ENCODE measurements at regions not wholly inside any gene's neighbourhood (a gene's known extent, or its start where the extent isn't known, plus 50 kb on each side); places are given as distances from the start of the nearest gene placed in this dataset.

DNA sequence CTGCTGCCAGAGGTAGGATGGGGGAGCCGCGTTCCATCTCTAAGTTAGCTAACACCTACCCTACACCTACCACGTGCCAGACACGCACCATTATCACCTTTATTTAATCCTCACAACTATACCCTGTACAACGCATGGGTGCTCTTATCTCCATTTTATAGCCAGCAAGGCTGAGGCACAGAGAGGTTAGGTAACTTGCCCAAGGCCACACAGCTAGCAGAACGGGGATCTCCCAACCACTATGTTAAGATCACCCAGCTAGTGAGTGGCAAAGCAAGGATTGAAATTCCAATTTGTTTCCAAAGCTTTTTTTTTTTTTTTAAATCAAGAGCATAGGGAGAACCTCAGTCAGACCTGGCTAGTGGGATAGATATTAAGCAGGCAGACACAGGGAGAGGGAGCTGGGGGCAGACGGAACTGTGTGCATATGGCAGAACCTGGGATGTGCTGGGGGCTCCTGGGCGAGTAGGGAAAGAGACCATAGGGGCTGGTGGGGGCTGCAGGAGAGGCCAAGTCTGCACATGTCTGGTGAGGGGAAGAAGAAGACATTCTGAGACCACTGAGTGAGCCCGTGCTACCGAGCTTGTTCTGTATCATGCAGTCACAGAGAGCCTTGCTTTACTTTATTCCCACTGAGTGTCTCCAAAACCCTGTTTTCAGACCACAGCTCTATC is 196.3 kb upstream of the TPM1 start:
- H3K36me3 ChIP-seq (ENCODE audit: control insufficient read depth in 4 of 4, insufficient read depth in 3 of 4, low read depth in 1 of 4, low read length in 3 of 4), result no peaks in the 10 kb centered on the region
- TF ChIP-seq NR2F2 (IDR thresholded peaks at IDR 0.05) (no peak), YY1 (IDR thresholded peaks at IDR 0.05) (no peak), TAF1 (conservative IDR thresholded peaks at IDR 0.05) (no peak), HNF4G (IDR thresholded peaks at IDR 0.05) (no peak)
- TF ChIP-seq, protein P1, sequence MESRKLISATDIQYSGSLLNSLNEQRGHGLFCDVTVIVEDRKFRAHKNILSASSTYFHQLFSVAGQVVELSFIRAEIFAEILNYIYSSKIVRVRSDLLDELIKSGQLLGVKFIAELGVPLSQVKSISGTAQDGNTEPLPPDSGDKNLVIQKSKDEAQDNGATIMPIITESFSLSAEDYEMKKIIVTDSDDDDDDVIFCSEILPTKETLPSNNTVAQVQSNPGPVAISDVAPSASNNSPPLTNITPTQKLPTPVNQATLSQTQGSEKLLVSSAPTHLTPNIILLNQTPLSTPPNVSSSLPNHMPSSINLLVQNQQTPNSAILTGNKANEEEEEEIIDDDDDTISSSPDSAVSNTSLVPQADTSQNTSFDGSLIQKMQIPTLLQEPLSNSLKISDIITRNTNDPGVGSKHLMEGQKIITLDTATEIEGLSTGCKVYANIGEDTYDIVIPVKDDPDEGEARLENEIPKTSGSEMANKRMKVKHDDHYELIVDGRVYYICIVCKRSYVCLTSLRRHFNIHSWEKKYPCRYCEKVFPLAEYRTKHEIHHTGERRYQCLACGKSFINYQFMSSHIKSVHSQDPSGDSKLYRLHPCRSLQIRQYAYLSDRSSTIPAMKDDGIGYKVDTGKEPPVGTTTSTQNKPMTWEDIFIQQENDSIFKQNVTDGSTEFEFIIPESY (IDR thresholded peaks at IDR 0.05), result no peak
- TF ChIP-seq, protein P2, sequence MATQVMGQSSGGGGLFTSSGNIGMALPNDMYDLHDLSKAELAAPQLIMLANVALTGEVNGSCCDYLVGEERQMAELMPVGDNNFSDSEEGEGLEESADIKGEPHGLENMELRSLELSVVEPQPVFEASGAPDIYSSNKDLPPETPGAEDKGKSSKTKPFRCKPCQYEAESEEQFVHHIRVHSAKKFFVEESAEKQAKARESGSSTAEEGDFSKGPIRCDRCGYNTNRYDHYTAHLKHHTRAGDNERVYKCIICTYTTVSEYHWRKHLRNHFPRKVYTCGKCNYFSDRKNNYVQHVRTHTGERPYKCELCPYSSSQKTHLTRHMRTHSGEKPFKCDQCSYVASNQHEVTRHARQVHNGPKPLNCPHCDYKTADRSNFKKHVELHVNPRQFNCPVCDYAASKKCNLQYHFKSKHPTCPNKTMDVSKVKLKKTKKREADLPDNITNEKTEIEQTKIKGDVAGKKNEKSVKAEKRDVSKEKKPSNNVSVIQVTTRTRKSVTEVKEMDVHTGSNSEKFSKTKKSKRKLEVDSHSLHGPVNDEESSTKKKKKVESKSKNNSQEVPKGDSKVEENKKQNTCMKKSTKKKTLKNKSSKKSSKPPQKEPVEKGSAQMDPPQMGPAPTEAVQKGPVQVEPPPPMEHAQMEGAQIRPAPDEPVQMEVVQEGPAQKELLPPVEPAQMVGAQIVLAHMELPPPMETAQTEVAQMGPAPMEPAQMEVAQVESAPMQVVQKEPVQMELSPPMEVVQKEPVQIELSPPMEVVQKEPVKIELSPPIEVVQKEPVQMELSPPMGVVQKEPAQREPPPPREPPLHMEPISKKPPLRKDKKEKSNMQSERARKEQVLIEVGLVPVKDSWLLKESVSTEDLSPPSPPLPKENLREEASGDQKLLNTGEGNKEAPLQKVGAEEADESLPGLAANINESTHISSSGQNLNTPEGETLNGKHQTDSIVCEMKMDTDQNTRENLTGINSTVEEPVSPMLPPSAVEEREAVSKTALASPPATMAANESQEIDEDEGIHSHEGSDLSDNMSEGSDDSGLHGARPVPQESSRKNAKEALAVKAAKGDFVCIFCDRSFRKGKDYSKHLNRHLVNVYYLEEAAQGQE (IDR thresholded peaks at IDR 0.05), result no peak
- TF ChIP-seq, protein P3, sequence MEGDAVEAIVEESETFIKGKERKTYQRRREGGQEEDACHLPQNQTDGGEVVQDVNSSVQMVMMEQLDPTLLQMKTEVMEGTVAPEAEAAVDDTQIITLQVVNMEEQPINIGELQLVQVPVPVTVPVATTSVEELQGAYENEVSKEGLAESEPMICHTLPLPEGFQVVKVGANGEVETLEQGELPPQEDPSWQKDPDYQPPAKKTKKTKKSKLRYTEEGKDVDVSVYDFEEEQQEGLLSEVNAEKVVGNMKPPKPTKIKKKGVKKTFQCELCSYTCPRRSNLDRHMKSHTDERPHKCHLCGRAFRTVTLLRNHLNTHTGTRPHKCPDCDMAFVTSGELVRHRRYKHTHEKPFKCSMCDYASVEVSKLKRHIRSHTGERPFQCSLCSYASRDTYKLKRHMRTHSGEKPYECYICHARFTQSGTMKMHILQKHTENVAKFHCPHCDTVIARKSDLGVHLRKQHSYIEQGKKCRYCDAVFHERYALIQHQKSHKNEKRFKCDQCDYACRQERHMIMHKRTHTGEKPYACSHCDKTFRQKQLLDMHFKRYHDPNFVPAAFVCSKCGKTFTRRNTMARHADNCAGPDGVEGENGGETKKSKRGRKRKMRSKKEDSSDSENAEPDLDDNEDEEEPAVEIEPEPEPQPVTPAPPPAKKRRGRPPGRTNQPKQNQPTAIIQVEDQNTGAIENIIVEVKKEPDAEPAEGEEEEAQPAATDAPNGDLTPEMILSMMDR (IDR thresholded peaks at IDR 0.05; ENCODE audit: low read depth, low read length, missing input control), result no peak
- H3K4me1 ChIP-seq (ENCODE audit: control insufficient read depth in 4 of 4, insufficient read depth in 4 of 4, low read length in 3 of 4), result peaks cover 9 to 38% (median 30%) of the 10 kb centered on the region in 4 donors
- 95% methylated on average over 10 of the region's 10 CpGs for WGBS
- H3K9ac ChIP-seq (ENCODE audit: low read depth in 1 of 2, low read length in 2 of 2), result no peak overlapping the region
- H3K4me3 ChIP-seq (ENCODE audit: low read depth in 1 of 3, low read length in 3 of 3), result no peak overlapping the region
- H3K27me3 ChIP-seq (ENCODE audit: control insufficient read depth in 4 of 4, insufficient read depth in 4 of 4, low read length in 3 of 4), result no peaks in the 10 kb centered on the region
- DNase-seq (ENCODE audit: low spot score), result no peak
- no peak overlapping the region for H3K27ac ChIP-seq (ENCODE audit: low read depth in 1 of 2, low read length in 2 of 2)
- H3K9me3 ChIP-seq (ENCODE audit: control insufficient read depth in 4 of 4, low read length in 3 of 4), result no peaks in the 10 kb centered on the region

DNA sequence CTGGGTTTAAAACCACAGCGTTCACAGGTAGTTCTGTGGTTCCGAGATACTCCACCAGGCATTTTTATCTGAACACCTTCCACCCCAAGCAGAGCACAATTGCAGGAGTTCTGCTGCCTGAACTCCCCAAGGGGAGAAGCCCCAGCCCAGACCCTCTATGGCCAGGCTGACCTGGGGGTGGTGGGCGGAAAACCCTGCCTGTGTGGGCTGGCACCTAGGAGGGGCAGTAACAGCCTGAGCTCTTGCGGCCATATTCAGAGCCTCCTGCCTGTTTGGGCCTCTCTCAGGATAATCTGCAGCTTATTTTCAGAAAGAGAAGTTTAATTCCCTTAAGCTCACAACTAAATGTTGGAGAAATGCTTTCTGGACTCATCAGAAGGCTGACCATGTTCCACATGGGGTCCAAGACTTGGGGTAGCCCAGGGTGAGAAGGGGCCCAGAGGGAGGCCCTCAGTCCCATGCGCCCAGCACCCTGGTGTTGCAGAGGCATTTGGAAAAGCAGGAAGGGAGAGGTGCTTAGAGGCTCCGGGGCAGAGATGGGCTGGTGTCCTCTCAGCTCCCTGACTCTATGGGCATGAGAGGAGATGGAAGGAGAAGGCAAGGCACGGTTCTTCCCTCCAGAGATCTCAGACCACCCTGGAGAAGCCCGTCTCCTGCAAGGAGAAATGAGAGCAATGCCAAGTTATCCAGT is 195.6 kb upstream of the TPM1 start:
- WGBS, result 95% methylated on average over 8 of the region's 8 CpGs
- Histone ChIP-seq H3K9ac (ENCODE audit: low read depth in 1 of 2, low read length in 2 of 2) (no peak overlapping the region), H3K4me1 (ENCODE audit: control insufficient read depth in 4 of 4, insufficient read depth in 4 of 4, low read length in 3 of 4) (peaks cover 9 to 31% (median 23%) of the 10 kb centered on the region in 4 donors), H3K4me3 (ENCODE audit: low read depth in 1 of 3, low read length in 3 of 3) (no peak overlapping the region), H3K27me3 (ENCODE audit: control insufficient read depth in 4 of 4, insufficient read depth in 4 of 4, low read length in 3 of 4) (no peaks in the 10 kb centered on the region), H3K36me3 (ENCODE audit: control insufficient read depth in 4 of 4, insufficient read depth in 3 of 4, low read depth in 1 of 4, low read length in 3 of 4) (no peaks in the 10 kb centered on the region), H3K27ac (ENCODE audit: low read depth in 1 of 2, low read length in 2 of 2) (no peak overlapping the region), H3K9me3 (ENCODE audit: control insufficient read depth in 4 of 4, low read length in 3 of 4) (no peaks in the 10 kb centered on the region)
- TF ChIP-seq, protein P4, sequence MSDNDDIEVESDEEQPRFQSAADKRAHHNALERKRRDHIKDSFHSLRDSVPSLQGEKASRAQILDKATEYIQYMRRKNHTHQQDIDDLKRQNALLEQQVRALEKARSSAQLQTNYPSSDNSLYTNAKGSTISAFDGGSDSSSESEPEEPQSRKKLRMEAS (IDR thresholded peaks at IDR 0.05), result no peak
- TF ChIP-seq EGR1 (IDR thresholded peaks at IDR 0.05; ENCODE audit: low read depth in 2 of 2), result no peak
- no peak for TF ChIP-seq SP1 (IDR thresholded peaks at IDR 0.05)
- TF ChIP-seq, protein P5, sequence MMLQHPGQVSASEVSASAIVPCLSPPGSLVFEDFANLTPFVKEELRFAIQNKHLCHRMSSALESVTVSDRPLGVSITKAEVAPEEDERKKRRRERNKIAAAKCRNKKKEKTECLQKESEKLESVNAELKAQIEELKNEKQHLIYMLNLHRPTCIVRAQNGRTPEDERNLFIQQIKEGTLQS (IDR thresholded peaks at IDR 0.05), result no peak
- no peak for TF ChIP-seq GABPA (IDR thresholded peaks at IDR 0.05 in 1 of 2, conservative IDR thresholded peaks at IDR 0.05 in 1 of 2)
- no peak for TF ChIP-seq HNF4G (IDR thresholded peaks at IDR 0.05)
- TF ChIP-seq RAD21 (IDR thresholded peaks at IDR 0.05), result no peak
- no peak for TF ChIP-seq NR2F2 (IDR thresholded peaks at IDR 0.05)
- DNase-seq (ENCODE audit: low spot score), result no peak

Data from liver (tissue), 8 donors.